GM12878 (cell line): ENCODE measurements at regions not wholly inside any gene's neighbourhood (a gene's known extent, or its start where the extent isn't known, plus 50 kb on each side); places are given as distances from the start of the nearest gene placed in this dataset.

Experiments
- ATAC-seq: fragments of 200-7000 bp; cut with Tn5 transposase; 3 replicates; pipeline ENCODE4 v1.9.1; 2020; ENCODE audit warnings: mild to moderate bottlenecking, moderate library complexity
- BruUV-seq: library from RNA; stranded (reverse); fragments of 400-500 nt; replicated peaks from 2 replicates; lab custom pipeline; 2021; lab: Mats Ljungman, UMichigan
- CTCF ChIA-PET: fragments of 300-600 bp; sonication (Branson Sonifier 250); formaldehyde crosslinking; extraction: SDS; loops from one replicate; lab custom pipeline; 2021; ENCODE audit warnings: inconsistent platforms; lab: Yijun Ruan, JAX
- POLR2A ChIA-PET: fragments of 350-600 bp; formaldehyde crosslinking; extraction: SDS; loops from one replicate; lab custom pipeline; 2021; ENCODE audit warnings: inconsistent platforms; lab: Charles Lee
- RAD21 ChIA-PET: fragments of 300-600 bp; sonication (Branson Sonifier 250); formaldehyde crosslinking; loops from one replicate; lab custom pipeline; 2023; ENCODE audit warnings: antibody characterized with exemption; ENCODE audit not compliant: unreplicated experiment; lab: Charles Lee
- SMC1A ChIA-PET: fragments of 300-600 bp; sonication (Branson Sonifier 250); formaldehyde crosslinking; loops from one replicate; lab custom pipeline; 2023; ENCODE audit not compliant: unreplicated experiment, uncharacterized antibody; lab: Charles Lee
- DNase-seq: peaks from one replicate; pipeline ENCODE4 v3.0.0-alpha.2; 2011; ENCODE audit warnings: low read depth, low spot score
- FAIRE-seq: peaks from 3 replicates; lab custom pipeline; 2011; peaks lifted over from hg19 to GRCh38; lab: Jason Lieb, UNC
- H2AFZ ChIP-seq: 2 replicates; pipeline ENCODE4 v1.6.0; 2011; ENCODE audit warnings: low read depth, low read length, control low read depth; ENCODE audit not compliant: control insufficient read depth
- H3K27ac ChIP-seq: 2 replicates; pipeline ENCODE4 v1.5.1; 2011; ENCODE audit warnings: control low read depth; ENCODE audit not compliant: control insufficient read depth, insufficient read depth
- H3K27me3 ChIP-seq, 2 experiments: replicated peaks in 1 of 2; 2 replicates each; pipeline versions ENCODE4 v1.6.0 to v1.6.1; 2011; ENCODE audit warnings: low read length in 1 of 2; ENCODE audit not compliant: control insufficient read depth in 2 of 2, insufficient read depth in 2 of 2
- H3K36me3 ChIP-seq, 2 experiments: 2 replicates each; pipeline ENCODE4 v1.5.1; 2011; ENCODE audit warnings: low read length in 1 of 2; ENCODE audit not compliant: control insufficient read depth in 2 of 2, insufficient read depth in 2 of 2
- H3K4me1 ChIP-seq: 2 replicates; pipeline ENCODE4 v1.6.1; 2011; ENCODE audit warnings: mild to moderate bottlenecking, low read length, moderate library complexity, mixed read lengths; ENCODE audit not compliant: control insufficient read depth, insufficient read depth
- H3K4me2 ChIP-seq: 2 replicates; pipeline ENCODE4 v1.6.0; 2011; ENCODE audit warnings: control low read depth; ENCODE audit not compliant: control insufficient read depth, insufficient read depth
- H3K4me3 ChIP-seq: fragments of 200-600 bp; sonication (generic); 2 replicates; pipeline ENCODE4 v1.5.1; 2016
- H3K79me2 ChIP-seq: 2 replicates; pipeline ENCODE4 v1.6.0; 2011; ENCODE audit warnings: low read length; ENCODE audit not compliant: control insufficient read depth, insufficient read depth
- H3K9ac ChIP-seq: 2 replicates; pipeline ENCODE4 v1.8.0; 2011; ENCODE audit warnings: low read length, control low read depth, mixed read lengths; ENCODE audit not compliant: control insufficient read depth, insufficient read depth
- H3K9me3 ChIP-seq: replicated peaks from 3 replicates; pipeline ENCODE4 v1.5.1; 2011; ENCODE audit warnings: mild to moderate bottlenecking, low read length; ENCODE audit not compliant: control insufficient read depth, insufficient read depth
- H4K20me1 ChIP-seq: 2 replicates; pipeline ENCODE4 v1.6.0; 2011; ENCODE audit not compliant: control insufficient read depth, insufficient read depth
- BCLAF1 ChIP-seq: fragments of 450-650 bp; IDR thresholded peaks from 2 replicates; pipeline ENCODE4 v1.6.1; 2017; ENCODE audit warnings: antibody characterized with exemption, mild to moderate bottlenecking, moderate library complexity
- CBX3 ChIP-seq: fragments of 200-600 bp; sonication (generic); IDR thresholded peaks from 2 replicates; pipeline ENCODE4 v1.6.1; 2016; ENCODE audit warnings: low read depth, borderline replicate concordance
- CUX1 ChIP-seq: IDR thresholded peaks from 2 replicates; pipeline ENCODE4 v1.6.1; 2012; ENCODE audit warnings: improper control_type of control experiment, low read depth, low read length; ENCODE audit not compliant: insufficient replicate concordance
- HDAC2 ChIP-seq: fragments of 200-600 bp; sonication (generic); IDR thresholded peaks from 2 replicates; pipeline ENCODE4 v1.6.1; 2017
- MEF2A ChIP-seq: IDR thresholded peaks from 2 replicates; pipeline ENCODE4 v1.6.1; 2011; ENCODE audit warnings: low read depth, mild to moderate bottlenecking, low read length, moderate library complexity; ENCODE audit not compliant: insufficient read depth
- NFYB ChIP-seq: IDR thresholded peaks from 2 replicates; pipeline ENCODE4 v1.6.1; 2011; ENCODE audit warnings: low read depth, mild to moderate bottlenecking, low read length, improper control_type of control experiment, moderate library complexity; ENCODE audit not compliant: insufficient read depth
- NR2C1 ChIP-seq: fragments of 450-650 bp; IDR thresholded peaks from 2 replicates; pipeline ENCODE4 v1.6.1; 2017; ENCODE audit warnings: antibody characterized with exemption, mild to moderate bottlenecking, moderate library complexity
- PAX8 ChIP-seq: fragments of 450-650 bp; IDR thresholded peaks from 2 replicates; pipeline ENCODE4 v1.6.1; 2017; ENCODE audit warnings: mild to moderate bottlenecking, moderate library complexity
- REST ChIP-seq: IDR thresholded peaks from 2 replicates; pipeline ENCODE4 v1.6.1; 2012; ENCODE audit warnings: mild to moderate bottlenecking, low read depth, low read length
- SMARCA5 ChIP-seq: fragments of 450-650 bp; IDR thresholded peaks from 2 replicates; pipeline ENCODE4 v1.6.1; 2017; ENCODE audit warnings: mild to moderate bottlenecking
- SRF ChIP-seq, 2 experiments: IDR thresholded peaks; 2 replicates each; pipeline ENCODE4 v1.6.1; 2011; ENCODE audit warnings: low read depth in 2 of 2, low read length in 2 of 2, mild to moderate bottlenecking in 1 of 2, moderate library complexity in 1 of 2
- WGBS: methylation state at CpG from one replicate; pipeline ENCODE4 v1.1.6; 2016; ENCODE audit warnings: low lambda C conversion rate; ENCODE audit not compliant: insufficient replicate concordance, insufficient coverage; ENCODE audit errors: missing lambda C conversion rate; 5-methylcytosine and 5-hydroxymethylcytosine counted together
- in situ Hi-C: fragments of 300-500 bp; cut with MboI; formaldehyde crosslinking; loops from 9 replicates; pipeline ENCODE4 v1.14.3; 2018; ENCODE audit warnings: mixed read lengths
- intact Hi-C: fragments of 100-400 bp; cut with micrococcal nuclease; formaldehyde crosslinking; loops from one replicate; pipeline ENCODE4 v1.14.2; 2022; ENCODE audit not compliant: unreplicated experiment

- TF ChIP-seq HDAC2 (no peak), MEF2A (no peak), BCLAF1 (no peak), CUX1 (no peak)
Observed at GRCh38 chrX:39480963-39481362, 616.8 kb downstream of the BCOR start (continued).

- intact Hi-C loops (no loop called here), in situ Hi-C loops (no loop called here)
- DNase-seq: no peak
- H3K36me3 ChIP-seq: no peaks in the 10 kb centered on the region
- BruUV-seq: no TSS peak
- FAIRE-seq: no peak
- no peak overlapping the region for H2AFZ ChIP-seq
- ChIA-PET RAD21 (interaction anchor here (1.4 kb wide), 1 partner anchor 10 kb away, joined by 3 read pairs; no protein-coding TSS in a partner anchor), CTCF (no interaction called here), SMC1A (no interaction called here), POLR2A (no interaction called here)
- H3K9me3 ChIP-seq: no peaks in the 10 kb centered on the region
- no peak overlapping the region for H3K4me2 ChIP-seq
- H3K4me1 ChIP-seq: no peaks in the 10 kb centered on the region; the same call in 1 of the 2 replicates
- H3K9ac ChIP-seq: no peak overlapping the region
- no peak for ATAC-seq
- H4K20me1 ChIP-seq: no peaks in the 10 kb centered on the region
- 12% methylated on average over 4 of the region's 4 CpGs for WGBS
- H3K27me3 ChIP-seq: no peaks in the 10 kb centered on the region
- no peaks in the 10 kb centered on the region for H3K79me2 ChIP-seq
- H3K27ac ChIP-seq: no peak overlapping the region
- no peak overlapping the region for H3K4me3 ChIP-seq
- no peak for TF ChIP-seq REST
- TF ChIP-seq PAX8: no peak
- no peak for TF ChIP-seq NR2C1
- TF ChIP-seq SMARCA5: no peak
- no peak for TF ChIP-seq CBX3
- no peak for TF ChIP-seq NFYB
- TF ChIP-seq SRF (IDR thresholded peaks at IDR 0.05; ENCODE audit: low read depth in 2 of 2, low read length in 2 of 2): no peak
Observed at GRCh38 chrX:39481621-39482020, 616.1 kb downstream of the BCOR start.
